Parathyroid adenoma (tissue), 2 donors: ENCODE measurements at regions not wholly inside any gene's neighbourhood (a gene's known extent, or its start where the extent isn't known, plus 50 kb on each side); places are given as distances from the start of the nearest gene placed in this dataset.
"Not testable (repeated sequence)": the region's sequence is repeated elsewhere in the genome, so short reads cannot be mapped to it uniquely, and the experiment has no call there.

Experiments
- H2AFZ ChIP-seq: fragments of 300-600 bp; sonication (generic); one replicate; pipeline ENCODE4 v1.7.0; 2017; ENCODE audit warnings: antibody characterized with exemption, mild to moderate bottlenecking
- H3K27ac ChIP-seq: fragments of 300-600 bp; sonication (generic); one replicate; pipeline ENCODE4 v1.7.0; 2017
- H3K27me3 ChIP-seq: fragments of 300-600 bp; sonication (generic); one replicate; pipeline ENCODE4 v1.7.0; 2017; ENCODE audit warnings: low read length; ENCODE audit not compliant: control insufficient read depth, insufficient read depth
- H3K36me3 ChIP-seq: fragments of 300-600 bp; sonication (generic); one replicate; pipeline ENCODE4 v1.7.0; 2017; ENCODE audit warnings: low read length; ENCODE audit not compliant: control insufficient read depth, insufficient read depth
- H3K4me1 ChIP-seq: fragments of 300-600 bp; sonication (generic); one replicate; pipeline ENCODE4 v1.7.0; 2017; ENCODE audit warnings: control low read depth
- H3K4me2 ChIP-seq: fragments of 300-600 bp; sonication (generic); one replicate; pipeline ENCODE4 v1.7.0; 2017; ENCODE audit warnings: low read length
- H3K4me3 ChIP-seq: fragments of 300-600 bp; sonication (generic); one replicate; pipeline ENCODE4 v1.7.0; 2017; ENCODE audit warnings: low read depth, low read length
- H3K79me2 ChIP-seq: fragments of 300-600 bp; sonication (generic); one replicate; pipeline ENCODE4 v1.7.0; 2017; ENCODE audit warnings: control low read depth
- H3K9ac ChIP-seq: fragments of 300-600 bp; sonication (generic); one replicate; pipeline ENCODE4 v1.7.0; 2017; ENCODE audit warnings: mild to moderate bottlenecking
- H3K9me3 ChIP-seq: fragments of 300-600 bp; sonication (generic); one replicate; pipeline ENCODE4 v1.7.0; 2017; ENCODE audit warnings: low read length; ENCODE audit not compliant: control insufficient read depth
- CTCF ChIP-seq: fragments of 300-600 bp; sonication (generic); IDR thresholded peaks from one replicate; pipeline ENCODE4 v1.7.0; 2017; ENCODE audit warnings: antibody characterized with exemption, mild to moderate bottlenecking
- donor health status: primary hyperparathyroidism.

- peak overlapping the region; percentile 38 for H3K4me3 ChIP-seq
- no peak overlapping the region for H3K9ac ChIP-seq
- no peaks in the 10 kb centered on the region for H3K79me2 ChIP-seq
- H3K9me3 ChIP-seq = no peaks in the 10 kb centered on the region
- H3K4me2 ChIP-seq = peak overlapping the region; percentile 50
- no peaks in the 10 kb centered on the region for H3K4me1 ChIP-seq
- no peaks in the 10 kb centered on the region for H3K27me3 ChIP-seq
- peak; percentile 37 for TF ChIP-seq CTCF
- H3K27ac ChIP-seq = no peak overlapping the region
- peak overlapping the region; percentile 10 for H2AFZ ChIP-seq
- H3K36me3 ChIP-seq = no peaks in the 10 kb centered on the region
Observed at GRCh38 chr18:2223849-2224248, 347.5 kb downstream of the METTL4 start.

- Histone ChIP-seq H2AFZ (no peak overlapping the region), H3K4me3 (no peak overlapping the region), H3K9ac (no peak overlapping the region), H3K4me1 (no peaks in the 10 kb centered on the region), H3K4me2 (no peak overlapping the region), H3K9me3 (no peaks in the 10 kb centered on the region), H3K79me2 (no peaks in the 10 kb centered on the region), H3K27me3 (no peaks in the 10 kb centered on the region), H3K27ac (no peak overlapping the region), H3K36me3 (no peaks in the 10 kb centered on the region)
- TF ChIP-seq CTCF = no peak
Observed at GRCh38 chr18:2236232-2236631, 335.1 kb downstream of the METTL4 start.

- Histone ChIP-seq H3K9ac (no peak overlapping the region), H2AFZ (no peak overlapping the region), H3K27me3 (no peaks in the 10 kb centered on the region), H3K9me3 (no peaks in the 10 kb centered on the region), H3K4me1 (no peaks in the 10 kb centered on the region), H3K27ac (no peak overlapping the region), H3K4me2 (no peak overlapping the region), H3K4me3 (no peak overlapping the region), H3K79me2 (no peaks in the 10 kb centered on the region), H3K36me3 (no peaks in the 10 kb centered on the region)
- TF ChIP-seq CTCF = no peak
Observed at GRCh38 chr18:2237706-2238105, 333.6 kb downstream of the METTL4 start.

- no peak overlapping the region for H3K4me2 ChIP-seq
- no peak overlapping the region for H3K4me3 ChIP-seq
- no peak overlapping the region for H3K9ac ChIP-seq
- H3K27ac ChIP-seq = no peak overlapping the region
- no peak overlapping the region for H2AFZ ChIP-seq
- H3K27me3 ChIP-seq = no peaks in the 10 kb centered on the region
- no peak for TF ChIP-seq CTCF
- H3K9me3 ChIP-seq = no peaks in the 10 kb centered on the region
- no peaks in the 10 kb centered on the region for H3K36me3 ChIP-seq
- H3K4me1 ChIP-seq = no peaks in the 10 kb centered on the region
- H3K79me2 ChIP-seq = no peaks in the 10 kb centered on the region
Observed at GRCh38 chr18:2240311-2240705, 331.0 kb downstream of the METTL4 start.

GRCh38 chr18:2244641-2245040, 326.7 kb downstream of the METTL4 start:
- no peaks in the 10 kb centered on the region for H3K36me3 ChIP-seq
- no peaks in the 10 kb centered on the region for H3K27me3 ChIP-seq
- no peak for TF ChIP-seq CTCF
- H3K4me3 ChIP-seq = no peak overlapping the region
- no peaks in the 10 kb centered on the region for H3K4me1 ChIP-seq
- no peak overlapping the region for H2AFZ ChIP-seq
- H3K9me3 ChIP-seq = no peaks in the 10 kb centered on the region
- no peaks in the 10 kb centered on the region for H3K79me2 ChIP-seq
- H3K9ac ChIP-seq = no peak overlapping the region
- H3K4me2 ChIP-seq = no peak overlapping the region
- no peak overlapping the region for H3K27ac ChIP-seq

GRCh38 chr18:2247101-2247500, 324.2 kb downstream of the METTL4 start:
- not testable (repeated sequence) for H3K9me3 ChIP-seq, H3K4me1 ChIP-seq, H3K4me2 ChIP-seq, H3K9ac ChIP-seq, H3K27ac ChIP-seq, H3K27me3 ChIP-seq, H3K36me3 ChIP-seq, H3K4me3 ChIP-seq, H3K79me2 ChIP-seq, H2AFZ ChIP-seq
